DND-41 (cell line): ENCODE measurements at regions not wholly inside any gene's neighbourhood (a gene's known extent, or its start where the extent isn't known, plus 50 kb on each side); places are given as distances from the start of the nearest gene placed in this dataset.

ENCODE experiments used
- ATAC-seq: fragments of 200-7000 bp; cut with Tn5 transposase; 3 replicates; pipeline ENCODE4 v1.9.1; 2021; ENCODE audit warnings: low read depth; ENCODE audit not compliant: insufficient read depth
- DNase-seq: peaks from one replicate; pipeline ENCODE4 v3.0.0-alpha.2; 2020
- H2AFZ ChIP-seq: 2 replicates; pipeline ENCODE4 v1.6.0; 2012; ENCODE audit warnings: low read depth, low read length
- H3K27ac ChIP-seq: 2 replicates; pipeline ENCODE4 v1.5.1; 2012; ENCODE audit warnings: low read length, inconsistent platforms
- H3K27me3 ChIP-seq: fragments of 200-600 bp; sonication (generic); 2 replicates; pipeline ENCODE4 v1.6.0; 2012; ENCODE audit warnings: low read length, mild to moderate bottlenecking, inconsistent platforms; ENCODE audit not compliant: insufficient read depth, poor library complexity
- H3K36me3 ChIP-seq: 2 replicates; pipeline ENCODE4 v1.5.1; 2012; ENCODE audit warnings: low read length, inconsistent platforms; ENCODE audit not compliant: insufficient read depth
- H3K4me1 ChIP-seq: 2 replicates; pipeline ENCODE4 v1.5.1; 2012; ENCODE audit warnings: mild to moderate bottlenecking, low read length; ENCODE audit not compliant: insufficient read depth
- H3K4me2 ChIP-seq: 2 replicates; pipeline ENCODE4 v1.6.0; 2012; ENCODE audit warnings: mild to moderate bottlenecking, moderate library complexity, low read length, inconsistent platforms; ENCODE audit not compliant: insufficient read depth
- H3K4me3 ChIP-seq, 2 experiments: fragments of 200-600 bp in 1 of 2; shearing (Covaris generic) in 1 of 2; 2 replicates each; pipeline ENCODE4 v1.5.1; 2012 to 2016; ENCODE audit warnings: inconsistent platforms in 2 of 2, low read length in 2 of 2, mild to moderate bottlenecking in 2 of 2, low read depth in 1 of 2, moderate library complexity in 1 of 2
- H3K79me2 ChIP-seq: 2 replicates; pipeline ENCODE4 v1.6.0; 2012; ENCODE audit warnings: low read length, inconsistent platforms; ENCODE audit not compliant: insufficient read depth
- H3K9ac ChIP-seq: 2 replicates; pipeline ENCODE4 v1.6.0; 2012; ENCODE audit warnings: low read depth, mild to moderate bottlenecking, inconsistent platforms, low read length, moderate library complexity
- H3K9me3 ChIP-seq: 2 replicates; pipeline ENCODE4 v1.5.1; 2012; ENCODE audit warnings: low read length, moderate library complexity, mild to moderate bottlenecking, inconsistent platforms; ENCODE audit not compliant: insufficient read depth, severe bottlenecking
- H4K20me1 ChIP-seq: 2 replicates; pipeline ENCODE4 v1.6.0; 2012; ENCODE audit warnings: low read length; ENCODE audit not compliant: insufficient read depth
- CTCF ChIP-seq: IDR thresholded peaks from 2 replicates; pipeline ENCODE4 v1.5.1; 2012; ENCODE audit warnings: borderline replicate concordance, low read length, moderate library complexity, mild to moderate bottlenecking; ENCODE audit not compliant: poor library complexity, severe bottlenecking; ENCODE audit errors: extremely low read depth
- EZH2 ChIP-seq: IDR thresholded peaks from 3 replicates; pipeline ENCODE4 v1.6.1; 2012; ENCODE audit warnings: borderline replicate concordance, low read depth, mild to moderate bottlenecking, moderate library complexity, low read length, inconsistent platforms; ENCODE audit not compliant: severe bottlenecking

- Histone ChIP-seq H3K9me3 (no peaks in the 10 kb centered on the region), H4K20me1 (no peaks in the 10 kb centered on the region), H3K4me1 (no peaks in the 10 kb centered on the region), H3K9ac (no peak overlapping the region), H3K4me3 (no peak overlapping the region), H3K79me2 (no peaks in the 10 kb centered on the region), H3K36me3 (no peaks in the 10 kb centered on the region), H3K4me2 (no peak overlapping the region), H3K27ac (no peak overlapping the region), H2AFZ (no peak overlapping the region), H3K27me3 (no peaks in the 10 kb centered on the region)
- DNase-seq, result no peak
- no peak for ATAC-seq
- no peak for TF ChIP-seq CTCF
- no peak for TF ChIP-seq EZH2
Observed at GRCh38 chr1:217363319-217363718, 267.6 kb downstream of the GPATCH2 start.

- no peak for ATAC-seq
- Histone ChIP-seq H3K27me3 (no peaks in the 10 kb centered on the region), H4K20me1 (no peaks in the 10 kb centered on the region), H3K9me3 (no peaks in the 10 kb centered on the region), H3K27ac (no peak overlapping the region), H3K9ac (no peak overlapping the region), H3K4me1 (no peaks in the 10 kb centered on the region), H3K79me2 (no peaks in the 10 kb centered on the region), H3K4me2 (no peak overlapping the region), H3K36me3 (no peaks in the 10 kb centered on the region), H2AFZ (no peak overlapping the region), H3K4me3 (no peak overlapping the region)
- no peak for DNase-seq
- no peak for TF ChIP-seq EZH2
- TF ChIP-seq CTCF, result no peak
Observed at GRCh38 chr1:217360510-217360909, 270.4 kb downstream of the GPATCH2 start.

GRCh38 chr1:217354895-217355294, 276.0 kb downstream of the GPATCH2 start:
- no peaks in the 10 kb centered on the region for H4K20me1 ChIP-seq
- no peak for ATAC-seq

More at GRCh38 chr1:217354895-217355294, 276.0 kb downstream of the GPATCH2 start:
- Histone ChIP-seq H3K9ac (no peak overlapping the region), H3K36me3 (no peaks in the 10 kb centered on the region), H3K27me3 (no peaks in the 10 kb centered on the region), H3K4me1 (no peaks in the 10 kb centered on the region), H2AFZ (no peak overlapping the region), H3K27ac (no peak overlapping the region), H3K79me2 (no peaks in the 10 kb centered on the region), H3K4me3 (no peak overlapping the region), H3K4me2 (no peak overlapping the region), H3K9me3 (no peaks in the 10 kb centered on the region)
- DNase-seq, result no peak
- no peak for TF ChIP-seq CTCF
- TF ChIP-seq EZH2, result no peak
